NB4 (cell line): ENCODE measurements at regions not wholly inside any gene's neighbourhood (a gene's known extent, or its start where the extent isn't known, plus 50 kb on each side); places are given as distances from the start of the nearest gene placed in this dataset.

Experiments
- DNase-seq: peaks from one replicate; pipeline ENCODE4 v3.0.0; 2010; ENCODE audit warnings: low read depth
- H3K4me3 ChIP-seq: one replicate; pipeline ENCODE4 v1.5.1; 2011; ENCODE audit warnings: mild to moderate bottlenecking, low read depth, low read length, moderate library complexity
- CTCF ChIP-seq: IDR thresholded peaks from one replicate; pipeline ENCODE4 v1.5.1; 2012; ENCODE audit warnings: low read depth, low read length
- MAX ChIP-seq: IDR thresholded peaks from 2 replicates; pipeline ENCODE4 v1.6.1; 2011; ENCODE audit warnings: low read depth, low read length
- MYC ChIP-seq: IDR thresholded peaks from 2 replicates; pipeline ENCODE4 v1.6.1; 2011; ENCODE audit warnings: low read depth, low read length
- POLR2A ChIP-seq: IDR thresholded peaks from 2 replicates; pipeline ENCODE4 v1.6.1; 2011; ENCODE audit warnings: mild to moderate bottlenecking; ENCODE audit not compliant: insufficient read length; ENCODE audit errors: extremely low read depth

GRCh38 chr2:2910259-2910658, 467.4 kb downstream of the EIPR1 start:
- TF ChIP-seq CTCF (no peak), POLR2A (no peak), MAX (no peak), MYC (no peak)
- no peak for DNase-seq
- no peak overlapping the region for H3K4me3 ChIP-seq

- H3K4me3 ChIP-seq = no peak overlapping the region
- TF ChIP-seq POLR2A (no peak), MAX (no peak), CTCF (no peak), MYC (no peak)
- DNase-seq = no peak
Observed at GRCh38 chr2:2909086-2910035, 468.3 kb downstream of the EIPR1 start.

DNA sequence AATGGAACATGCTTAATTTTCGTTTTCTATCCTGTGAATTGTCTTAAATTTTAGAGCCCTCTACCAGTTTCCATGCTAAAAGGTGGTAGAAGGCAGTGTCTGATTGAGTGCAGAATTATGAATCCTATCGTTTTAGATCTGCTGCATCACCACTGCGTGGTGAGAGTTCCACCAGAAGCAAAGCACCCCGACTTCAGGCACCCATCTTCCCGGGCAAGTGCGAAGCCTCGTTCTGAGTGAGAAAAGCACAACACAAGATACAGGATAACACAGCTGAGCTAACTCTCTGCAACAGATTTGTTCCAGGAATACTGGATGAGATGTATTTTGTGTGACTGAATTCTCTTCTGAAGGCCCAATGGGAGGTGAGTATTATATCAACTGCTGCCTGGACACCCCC, 471.5 kb downstream of the EIPR1 start:
- no peak for DNase-seq
- no peak overlapping the region for H3K4me3 ChIP-seq
- TF ChIP-seq MAX = no peak

GRCh38 chr2:2904721-2905350, 472.8 kb downstream of the EIPR1 start:
- TF ChIP-seq POLR2A (no peak), MYC (no peak), MAX (no peak), CTCF (no peak)
- DNase-seq = no peak
- H3K4me3 ChIP-seq = no peak overlapping the region

- TF ChIP-seq CTCF (no peak), POLR2A (no peak), MYC (no peak), MAX (no peak)
- no peak overlapping the region for H3K4me3 ChIP-seq
- DNase-seq = no peak
Observed at GRCh38 chr2:2902547-2903281, 474.9 kb downstream of the EIPR1 start.
